Parathyroid adenoma (tissue), 2 donors: ENCODE measurements at regions not wholly inside any gene's neighbourhood (a gene's known extent, or its start where the extent isn't known, plus 50 kb on each side); places are given as distances from the start of the nearest gene placed in this dataset.

Source experiments
- H2AFZ ChIP-seq: fragments of 300-600 bp; sonication (generic); one replicate; pipeline ENCODE4 v1.7.0; 2017; ENCODE audit warnings: antibody characterized with exemption, mild to moderate bottlenecking
- H3K27ac ChIP-seq: fragments of 300-600 bp; sonication (generic); one replicate; pipeline ENCODE4 v1.7.0; 2017
- H3K27me3 ChIP-seq: fragments of 300-600 bp; sonication (generic); one replicate; pipeline ENCODE4 v1.7.0; 2017; ENCODE audit warnings: low read length; ENCODE audit not compliant: control insufficient read depth, insufficient read depth
- H3K36me3 ChIP-seq: fragments of 300-600 bp; sonication (generic); one replicate; pipeline ENCODE4 v1.7.0; 2017; ENCODE audit warnings: low read length; ENCODE audit not compliant: control insufficient read depth, insufficient read depth
- H3K4me1 ChIP-seq: fragments of 300-600 bp; sonication (generic); one replicate; pipeline ENCODE4 v1.7.0; 2017; ENCODE audit warnings: control low read depth
- H3K4me2 ChIP-seq: fragments of 300-600 bp; sonication (generic); one replicate; pipeline ENCODE4 v1.7.0; 2017; ENCODE audit warnings: low read length
- H3K4me3 ChIP-seq: fragments of 300-600 bp; sonication (generic); one replicate; pipeline ENCODE4 v1.7.0; 2017; ENCODE audit warnings: low read depth, low read length
- H3K79me2 ChIP-seq: fragments of 300-600 bp; sonication (generic); one replicate; pipeline ENCODE4 v1.7.0; 2017; ENCODE audit warnings: control low read depth
- H3K9ac ChIP-seq: fragments of 300-600 bp; sonication (generic); one replicate; pipeline ENCODE4 v1.7.0; 2017; ENCODE audit warnings: mild to moderate bottlenecking
- H3K9me3 ChIP-seq: fragments of 300-600 bp; sonication (generic); one replicate; pipeline ENCODE4 v1.7.0; 2017; ENCODE audit warnings: low read length; ENCODE audit not compliant: control insufficient read depth
- CTCF ChIP-seq: fragments of 300-600 bp; sonication (generic); IDR thresholded peaks from one replicate; pipeline ENCODE4 v1.7.0; 2017; ENCODE audit warnings: antibody characterized with exemption, mild to moderate bottlenecking
- donor health status: primary hyperparathyroidism.

- H3K4me3 ChIP-seq: no peak overlapping the region
- no peaks in the 10 kb centered on the region for H3K27me3 ChIP-seq
- H3K27ac ChIP-seq: no peak overlapping the region
- no peak overlapping the region for H3K4me2 ChIP-seq
- H3K36me3 ChIP-seq: no peaks in the 10 kb centered on the region
- no peak overlapping the region for H3K9ac ChIP-seq
- H3K9me3 ChIP-seq: no peaks in the 10 kb centered on the region
- TF ChIP-seq CTCF: no peak
- H3K79me2 ChIP-seq: no peaks in the 10 kb centered on the region
- H3K4me1 ChIP-seq: no peaks in the 10 kb centered on the region
- H2AFZ ChIP-seq: no peak overlapping the region
Observed at GRCh38 chr4:52366191-52366590, 292.9 kb downstream of the USP46 start.

- H3K27ac ChIP-seq: no peak overlapping the region
- no peaks in the 10 kb centered on the region for H3K79me2 ChIP-seq
- no peaks in the 10 kb centered on the region for H3K27me3 ChIP-seq
- no peaks in the 10 kb centered on the region for H3K4me1 ChIP-seq
- H2AFZ ChIP-seq: no peak overlapping the region
- no peaks in the 10 kb centered on the region for H3K9me3 ChIP-seq
- TF ChIP-seq CTCF: no peak
- H3K4me2 ChIP-seq: no peak overlapping the region
- no peak overlapping the region for H3K4me3 ChIP-seq
- no peak overlapping the region for H3K9ac ChIP-seq
- H3K36me3 ChIP-seq: no peaks in the 10 kb centered on the region
Observed at GRCh38 chr4:52366621-52367020, 292.5 kb downstream of the USP46 start.

GRCh38 chr4:52367282-52367830 is 291.7 kb downstream of the USP46 start:
- H3K4me2 ChIP-seq: no peak overlapping the region
- TF ChIP-seq CTCF: no peak
- no peaks in the 10 kb centered on the region for H3K4me1 ChIP-seq
- H3K79me2 ChIP-seq: no peaks in the 10 kb centered on the region
- H3K36me3 ChIP-seq: no peaks in the 10 kb centered on the region
- no peaks in the 10 kb centered on the region for H3K27me3 ChIP-seq
- no peak overlapping the region for H3K9ac ChIP-seq
- no peak overlapping the region for H3K27ac ChIP-seq
- H2AFZ ChIP-seq: no peak overlapping the region
- H3K4me3 ChIP-seq: no peak overlapping the region
- no peaks in the 10 kb centered on the region for H3K9me3 ChIP-seq

GRCh38 chr4:52368895-52369294 is 290.2 kb downstream of the USP46 start:
- no peak overlapping the region for H3K4me2 ChIP-seq
- no peaks in the 10 kb centered on the region for H3K27me3 ChIP-seq
- no peak overlapping the region for H3K9ac ChIP-seq
- H3K4me3 ChIP-seq: no peak overlapping the region
- H3K36me3 ChIP-seq: no peaks in the 10 kb centered on the region
- H3K4me1 ChIP-seq: no peaks in the 10 kb centered on the region
- no peak overlapping the region for H3K27ac ChIP-seq
- no peaks in the 10 kb centered on the region for H3K9me3 ChIP-seq
- TF ChIP-seq CTCF: no peak
- no peak overlapping the region for H2AFZ ChIP-seq
- H3K79me2 ChIP-seq: no peaks in the 10 kb centered on the region

GRCh38 chr4:52369649-52370048 is 289.5 kb downstream of the USP46 start:
- no peaks in the 10 kb centered on the region for H3K4me1 ChIP-seq
- H3K4me2 ChIP-seq: no peak overlapping the region
- no peaks in the 10 kb centered on the region for H3K27me3 ChIP-seq
- no peaks in the 10 kb centered on the region for H3K36me3 ChIP-seq
- H3K79me2 ChIP-seq: no peaks in the 10 kb centered on the region
- no peak overlapping the region for H3K9ac ChIP-seq
- TF ChIP-seq CTCF: no peak
- H3K4me3 ChIP-seq: no peak overlapping the region
- no peaks in the 10 kb centered on the region for H3K9me3 ChIP-seq
- no peak overlapping the region for H2AFZ ChIP-seq
- no peak overlapping the region for H3K27ac ChIP-seq
